ENCODE measurements at regions not wholly inside any gene's neighbourhood (a gene's known extent, or its start where the extent isn't known, plus 50 kb on each side); places are given as distances from the start of the nearest gene placed in this dataset.
"Not testable (repeated sequence)": the region's sequence is repeated elsewhere in the genome, so short reads cannot be mapped to it uniquely, and the experiment has no call there.

- no peaks in the 10 kb centered on the region for H3K27me3 Mint-ChIP-seq (ENCODE audit: low read depth, poor library complexity)
- TF ChIP-seq, protein P1, sequence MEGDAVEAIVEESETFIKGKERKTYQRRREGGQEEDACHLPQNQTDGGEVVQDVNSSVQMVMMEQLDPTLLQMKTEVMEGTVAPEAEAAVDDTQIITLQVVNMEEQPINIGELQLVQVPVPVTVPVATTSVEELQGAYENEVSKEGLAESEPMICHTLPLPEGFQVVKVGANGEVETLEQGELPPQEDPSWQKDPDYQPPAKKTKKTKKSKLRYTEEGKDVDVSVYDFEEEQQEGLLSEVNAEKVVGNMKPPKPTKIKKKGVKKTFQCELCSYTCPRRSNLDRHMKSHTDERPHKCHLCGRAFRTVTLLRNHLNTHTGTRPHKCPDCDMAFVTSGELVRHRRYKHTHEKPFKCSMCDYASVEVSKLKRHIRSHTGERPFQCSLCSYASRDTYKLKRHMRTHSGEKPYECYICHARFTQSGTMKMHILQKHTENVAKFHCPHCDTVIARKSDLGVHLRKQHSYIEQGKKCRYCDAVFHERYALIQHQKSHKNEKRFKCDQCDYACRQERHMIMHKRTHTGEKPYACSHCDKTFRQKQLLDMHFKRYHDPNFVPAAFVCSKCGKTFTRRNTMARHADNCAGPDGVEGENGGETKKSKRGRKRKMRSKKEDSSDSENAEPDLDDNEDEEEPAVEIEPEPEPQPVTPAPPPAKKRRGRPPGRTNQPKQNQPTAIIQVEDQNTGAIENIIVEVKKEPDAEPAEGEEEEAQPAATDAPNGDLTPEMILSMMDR (IDR thresholded peaks at IDR 0.05), result no peak
- no peak for DNase-seq
- H3K36me3 Mint-ChIP-seq (ENCODE audit: low read depth), result no peaks in the 10 kb centered on the region
- H3K9me3 Mint-ChIP-seq, result no peaks in the 10 kb centered on the region
- H3K4me3 Mint-ChIP-seq, result no peak overlapping the region
- no peak overlapping the region for H3K27ac Mint-ChIP-seq
- H3K4me1 Mint-ChIP-seq, result peaks cover 16% of the 10 kb centered on the region
Observed at GRCh38 chr2:36168115-36168514, 187.5 kb upstream of the CRIM1 start.

DNA sequence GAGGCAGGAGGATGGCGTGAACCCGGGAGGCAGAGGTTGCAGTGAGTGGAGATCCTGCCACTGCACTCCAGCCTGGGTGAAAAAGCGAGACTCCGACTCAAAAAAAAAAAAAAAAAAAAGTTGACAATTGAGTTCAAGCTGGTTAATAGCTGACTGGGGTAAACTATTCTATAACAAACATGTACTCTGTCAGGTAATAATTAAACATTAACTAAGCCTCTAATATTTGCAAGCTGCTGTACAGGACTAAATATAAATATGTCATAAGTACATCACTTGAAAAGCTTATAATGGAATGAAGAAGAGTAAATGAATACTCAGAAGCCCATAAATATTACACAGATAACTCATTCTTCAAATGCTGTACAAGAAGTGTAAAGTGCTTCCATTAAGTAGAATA lies 190.4 kb upstream of the CRIM1 start:
- Mint-ChIP-seq H3K9me3 (no peaks in the 10 kb centered on the region), H3K4me1 (peaks cover 7% of the 10 kb centered on the region), H3K36me3 (ENCODE audit: low read depth) (no peaks in the 10 kb centered on the region), H3K27me3 (ENCODE audit: low read depth, poor library complexity) (no peaks in the 10 kb centered on the region), H3K27ac (no peak overlapping the region), H3K4me3 (no peak overlapping the region)
- no peak for DNase-seq
- TF ChIP-seq, protein P1 (IDR thresholded peaks at IDR 0.05), result no peak

- no peaks in the 10 kb centered on the region for H3K27me3 Mint-ChIP-seq (ENCODE audit: low read depth, poor library complexity)
- H3K4me1 Mint-ChIP-seq, result no peaks in the 10 kb centered on the region
- H3K4me3 Mint-ChIP-seq, result no peak overlapping the region
- H3K9me3 Mint-ChIP-seq, result no peaks in the 10 kb centered on the region
- TF ChIP-seq, protein P1 (IDR thresholded peaks at IDR 0.05), result no peak
- no peaks in the 10 kb centered on the region for H3K36me3 Mint-ChIP-seq (ENCODE audit: low read depth)
- no peak for DNase-seq
- no peak overlapping the region for H3K27ac Mint-ChIP-seq
Observed at GRCh38 chr2:36163520-36164254, 191.9 kb upstream of the CRIM1 start.

GRCh38 chr2:36157093-36157492 lies 198.5 kb upstream of the CRIM1 start:
- H3K36me3 Mint-ChIP-seq (ENCODE audit: low read depth); H3K27me3 Mint-ChIP-seq (ENCODE audit: low read depth, poor library complexity); H3K9me3 Mint-ChIP-seq: not testable (repeated sequence)

DNA sequence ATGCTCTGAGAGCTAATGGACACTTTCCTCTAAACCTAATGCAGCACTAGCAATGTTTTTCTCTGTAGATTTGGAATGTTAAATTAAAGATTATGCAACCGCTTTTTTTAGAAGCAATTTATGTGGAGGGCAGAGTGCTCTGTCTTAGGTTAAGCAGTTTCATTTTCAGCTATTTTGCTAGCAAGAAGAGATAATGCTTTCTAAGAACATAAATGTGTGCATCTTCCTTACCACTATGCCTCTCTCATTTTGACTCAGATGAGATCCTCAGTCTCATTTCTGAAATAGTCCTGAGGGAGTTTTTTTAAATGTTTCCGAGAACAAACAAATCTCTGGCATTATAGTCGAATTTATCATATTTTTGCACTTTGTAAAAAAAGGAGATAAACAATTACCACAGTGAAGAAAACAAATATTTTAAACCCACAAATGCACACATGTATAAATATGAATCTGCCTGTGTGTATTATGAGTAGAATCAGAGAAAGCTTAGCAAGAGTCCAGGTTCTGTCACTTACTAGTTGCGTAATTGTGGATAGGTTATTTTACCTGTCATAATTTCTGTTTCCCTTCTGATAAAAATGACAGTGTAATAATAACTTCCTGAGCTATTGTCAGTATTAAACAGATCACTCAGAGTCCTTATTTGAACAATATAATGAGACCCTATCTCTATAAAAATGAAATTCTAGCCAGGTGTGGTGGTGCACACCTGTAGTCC lies 207.7 kb upstream of the CRIM1 start:
- Mint-ChIP-seq H3K4me3 (no peak overlapping the region), H3K27me3 (ENCODE audit: low read depth, poor library complexity) (no peaks in the 10 kb centered on the region), H3K9me3 (no peaks in the 10 kb centered on the region), H3K4me1 (peaks cover 8% of the 10 kb centered on the region), H3K36me3 (ENCODE audit: low read depth) (no peaks in the 10 kb centered on the region), H3K27ac (no peak overlapping the region)
- TF ChIP-seq, protein P1 (IDR thresholded peaks at IDR 0.05), result no peak
- no peak for DNase-seq

More at GRCh38 chr2:36157093-36157492, 198.5 kb upstream of the CRIM1 start:
- H3K27ac Mint-ChIP-seq, H3K4me1 Mint-ChIP-seq, DNase-seq, H3K4me3 Mint-ChIP-seq: not testable (repeated sequence)

DNA sequence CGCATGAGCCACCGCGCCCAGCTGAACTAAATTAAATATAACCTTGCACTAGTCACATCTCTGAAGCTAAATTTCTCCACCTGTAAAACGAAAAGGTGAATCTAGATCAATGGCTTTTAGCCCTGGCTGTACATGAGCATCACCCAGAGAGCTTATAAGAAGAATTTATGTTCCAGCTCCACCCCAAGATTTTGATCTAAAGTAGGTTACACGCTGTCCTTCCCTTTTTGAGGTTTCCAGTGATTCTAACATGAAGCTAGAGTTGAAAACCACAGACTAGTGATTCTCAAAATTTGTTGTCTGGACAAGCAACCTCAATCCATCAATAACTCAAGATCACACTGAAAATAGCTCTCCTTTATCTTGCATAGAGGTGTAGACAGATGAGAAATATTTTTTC lies 208.8 kb upstream of the CRIM1 start:
- Mint-ChIP-seq H3K36me3 (ENCODE audit: low read depth) (no peaks in the 10 kb centered on the region), H3K4me3 (no peak overlapping the region), H3K4me1 (peaks cover 8% of the 10 kb centered on the region), H3K27ac (no peak overlapping the region), H3K9me3 (no peaks in the 10 kb centered on the region), H3K27me3 (ENCODE audit: low read depth, poor library complexity) (no peaks in the 10 kb centered on the region)
- no peak for DNase-seq
- TF ChIP-seq, protein P1 (IDR thresholded peaks at IDR 0.05), result no peak

Data from nephron progenitor cell (in vitro differentiated cells).